ENCODE measurements at regions not wholly inside any gene's neighbourhood (a gene's known extent, or its start where the extent isn't known, plus 50 kb on each side); places are given as distances from the start of the nearest gene placed in this dataset.

GRCh38 chr9:102405218-102405867 is 589.8 kb upstream of the CYLC2 start:
- no peak for TF ChIP-seq CTCF (IDR thresholded peaks at IDR 0.05)
- TF ChIP-seq POLR2A (IDR thresholded peaks at IDR 0.05), result no peak

All from thyroid gland (tissue), 4 donors.